Duodenal mucosa (tissue), 2 donors: ENCODE measurements at regions not wholly inside any gene's neighbourhood (a gene's known extent, or its start where the extent isn't known, plus 50 kb on each side); places are given as distances from the start of the nearest gene placed in this dataset.
"Not testable (repeated sequence)": the region's sequence is repeated elsewhere in the genome, so short reads cannot be mapped to it uniquely, and the experiment has no call there.

Experiments
- H3K27ac ChIP-seq: one replicate; pipeline ENCODE4 v1.7.0; 2013; ENCODE audit warnings: low read depth, low read length
- H3K27me3 ChIP-seq, 2 donors: one replicate each; pipeline ENCODE4 v1.7.0; 2013; ENCODE audit warnings: low read length in 2 of 2, control low read depth in 1 of 2; ENCODE audit not compliant: insufficient read depth in 2 of 2, control insufficient read depth in 1 of 2
- H3K36me3 ChIP-seq, 2 donors: one replicate each; pipeline ENCODE4 v1.7.0; 2013; ENCODE audit warnings: low read length in 2 of 2, control low read depth in 1 of 2; ENCODE audit not compliant: insufficient read depth in 2 of 2, control insufficient read depth in 1 of 2
- H3K4me1 ChIP-seq, 2 donors: one replicate each; pipeline ENCODE4 v1.7.0; 2013; ENCODE audit warnings: low read length in 2 of 2, control low read depth in 1 of 2; ENCODE audit not compliant: insufficient read depth in 2 of 2, control insufficient read depth in 1 of 2
- H3K4me3 ChIP-seq, 2 donors: one replicate each; pipeline ENCODE4 v1.7.0; 2013; ENCODE audit warnings: low read length in 2 of 2, low read depth in 1 of 2
- H3K9ac ChIP-seq, 2 donors: one replicate each; pipeline ENCODE4 v1.7.0; 2013; ENCODE audit warnings: low read length in 2 of 2, low read depth in 1 of 2
- H3K9me3 ChIP-seq, 2 donors: one replicate each; pipeline ENCODE4 v1.7.0; 2013; ENCODE audit warnings: low read length in 2 of 2, control low read depth in 1 of 2; ENCODE audit not compliant: control insufficient read depth in 1 of 2

DNA sequence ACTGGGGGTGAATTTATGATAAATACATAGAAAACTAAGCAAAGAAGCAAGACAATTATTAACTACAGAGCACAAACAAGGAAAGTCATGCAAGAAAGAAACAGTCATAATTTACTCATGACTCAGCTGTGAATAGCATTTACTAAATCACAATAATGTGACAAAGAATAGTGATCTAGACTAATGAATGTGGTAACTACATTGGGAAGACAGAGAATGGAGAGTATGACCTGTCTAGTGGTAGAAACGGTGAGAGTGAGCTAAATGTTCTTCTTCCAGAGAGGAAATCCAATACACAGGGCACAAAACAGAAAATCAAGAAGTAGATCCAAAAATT, 153.5 kb upstream of the DST start:
- Histone ChIP-seq H3K4me3 (no peak overlapping the region), H3K4me1 (peaks cover 0 to 11% of the 10 kb centered on the region in 2 donors), H3K27ac (no peak overlapping the region), H3K27me3 (no peaks in the 10 kb centered on the region), H3K9me3 (no peaks in the 10 kb centered on the region), H3K9ac (no peak overlapping the region), H3K36me3 (no peaks in the 10 kb centered on the region)

DNA sequence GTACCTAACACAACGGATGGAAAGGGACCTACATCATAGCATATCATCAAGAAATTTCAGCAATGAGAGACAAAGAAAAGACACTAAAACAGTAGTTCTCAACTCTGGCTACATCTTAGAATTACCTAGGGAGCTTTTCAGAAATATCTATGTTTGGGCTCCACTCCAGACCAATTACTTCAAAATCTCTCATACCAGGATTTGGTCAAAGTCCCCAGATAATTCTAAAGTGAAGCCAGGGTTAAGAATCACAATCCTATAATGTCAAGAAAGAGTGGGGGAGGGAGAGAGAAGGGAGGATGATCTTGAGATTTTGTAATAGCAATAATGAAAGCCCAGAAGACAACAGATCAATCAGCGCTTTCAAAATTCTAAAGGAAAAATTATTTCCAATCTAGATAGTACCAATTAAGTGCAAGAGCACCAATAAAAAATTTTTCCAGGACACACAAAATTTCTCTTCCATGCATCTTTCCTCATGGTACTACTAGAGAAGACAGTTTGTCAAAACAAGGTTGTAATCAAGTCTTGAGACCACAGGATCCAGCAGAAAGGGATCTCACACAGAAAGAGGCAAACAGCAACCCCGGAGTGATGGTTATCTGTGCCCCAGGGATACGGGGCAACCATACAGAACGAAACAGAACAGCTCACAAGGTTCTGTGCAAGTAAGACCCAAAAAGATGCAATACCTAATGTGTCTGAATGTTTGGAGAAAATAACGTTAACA, 152.9 kb upstream of the DST start:
- H3K9me3 ChIP-seq = no peaks in the 10 kb centered on the region
- H3K4me1 ChIP-seq = peaks cover 0 to 15% of the 10 kb centered on the region in 2 donors
- H3K4me3 ChIP-seq = no peak overlapping the region
- H3K36me3 ChIP-seq = no peaks in the 10 kb centered on the region
- no peak overlapping the region for H3K27ac ChIP-seq
- H3K27me3 ChIP-seq = no peaks in the 10 kb centered on the region
- no peak overlapping the region for H3K9ac ChIP-seq

DNA sequence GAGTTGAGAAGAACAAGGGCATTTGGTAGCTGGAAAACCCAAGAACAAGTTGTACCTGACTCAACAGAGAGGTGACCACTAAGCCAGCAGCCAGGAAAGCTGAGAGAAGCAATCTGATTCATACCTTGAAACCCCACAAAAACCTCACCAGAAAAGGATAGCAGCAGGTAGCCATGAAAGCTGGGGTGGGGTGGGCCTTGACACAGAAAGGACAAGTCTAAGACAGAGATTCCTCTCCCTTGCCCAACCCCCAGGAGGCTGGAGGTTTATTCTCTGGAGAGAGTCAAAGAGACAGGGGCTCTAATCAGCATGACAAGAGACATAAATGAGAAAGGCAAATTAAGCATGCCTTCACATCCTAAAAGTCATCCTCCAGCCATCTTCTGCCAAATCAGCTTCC, 151.7 kb upstream of the DST start:
- Histone ChIP-seq H3K9ac (no peak overlapping the region), H3K4me3 (no peak overlapping the region), H3K4me1 (peaks cover 0 to 23% of the 10 kb centered on the region in 2 donors), H3K36me3 (no peaks in the 10 kb centered on the region), H3K27ac (no peak overlapping the region), H3K9me3 (no peaks in the 10 kb centered on the region), H3K27me3 (no peaks in the 10 kb centered on the region)

DNA sequence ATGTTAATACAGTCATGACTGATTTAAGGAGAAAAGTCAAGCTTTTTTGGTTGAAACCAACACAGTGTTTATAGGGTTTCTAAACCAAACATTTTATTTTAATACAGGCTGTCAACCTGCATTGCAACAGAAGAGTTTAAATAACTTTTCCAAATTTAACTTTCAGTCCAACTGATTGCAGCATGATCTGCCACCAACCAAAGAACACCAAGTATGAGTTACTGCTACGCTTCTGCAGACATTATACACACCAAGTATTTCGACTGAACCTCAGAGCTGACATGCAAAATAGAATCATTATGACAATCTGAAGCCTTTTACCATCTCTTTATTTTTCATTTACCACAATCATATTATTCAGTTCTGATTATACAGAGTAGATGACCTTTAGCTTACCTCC, 151.2 kb upstream of the DST start:
- no peak overlapping the region for H3K4me3 ChIP-seq
- no peak overlapping the region for H3K27ac ChIP-seq
- H3K9me3 ChIP-seq = no peaks in the 10 kb centered on the region
- no peaks in the 10 kb centered on the region for H3K36me3 ChIP-seq
- H3K9ac ChIP-seq = no peak overlapping the region
- no peaks in the 10 kb centered on the region for H3K27me3 ChIP-seq
- peaks cover 0 to 23% of the 10 kb centered on the region in 2 donors for H3K4me1 ChIP-seq

DNA sequence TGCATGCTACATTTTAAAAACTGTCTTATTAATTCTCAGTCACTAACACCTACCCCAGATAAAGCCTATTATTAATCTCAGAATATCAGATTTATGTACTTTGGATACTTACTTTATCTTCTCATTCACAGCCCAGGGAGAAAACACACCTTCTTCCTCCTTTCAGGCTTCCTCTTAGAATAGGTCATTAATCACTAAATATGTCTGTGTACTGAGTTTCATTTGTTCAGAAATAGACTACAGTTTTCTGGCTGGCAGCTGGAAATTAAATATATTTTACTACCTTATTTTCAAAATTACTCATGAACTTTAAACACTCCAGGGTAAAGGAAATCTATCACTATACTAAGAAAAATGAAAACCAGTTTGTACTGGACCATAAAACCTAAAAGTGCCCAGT, 147.7 kb upstream of the DST start:
- Histone ChIP-seq H3K27me3 (no peaks in the 10 kb centered on the region), H3K27ac (no peak overlapping the region), H3K9ac (no peak overlapping the region), H3K36me3 (no peaks in the 10 kb centered on the region), H3K4me3 (no peak overlapping the region), H3K9me3 (no peaks in the 10 kb centered on the region), H3K4me1 (peaks cover 0 to 13% of the 10 kb centered on the region in 2 donors)

DNA sequence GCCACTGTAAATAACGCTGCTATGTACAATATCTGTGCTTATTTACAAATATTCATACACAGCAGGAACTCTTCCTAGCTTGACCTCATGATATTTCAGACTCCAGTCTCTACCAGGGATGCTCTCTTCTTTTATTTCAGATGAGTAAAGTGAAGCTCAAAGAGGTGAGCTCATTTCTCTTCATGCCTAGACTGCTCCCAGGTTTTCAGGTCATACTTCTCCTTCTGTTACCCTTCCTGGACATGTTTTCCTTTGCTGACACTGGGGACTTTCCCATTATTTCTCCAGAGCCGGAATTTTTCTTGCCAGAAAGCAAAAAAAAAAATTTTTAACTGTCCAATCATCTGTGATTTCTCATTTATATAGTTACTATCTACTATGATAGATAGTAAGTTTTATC, 147.2 kb upstream of the DST start:
- Histone ChIP-seq H3K36me3 (no peaks in the 10 kb centered on the region), H3K27me3 (no peaks in the 10 kb centered on the region), H3K27ac (no peak overlapping the region), H3K9ac (no peak overlapping the region), H3K4me3 (no peak overlapping the region), H3K4me1 (peaks cover 0 to 11% of the 10 kb centered on the region in 2 donors), H3K9me3 (no peaks in the 10 kb centered on the region)

DNA sequence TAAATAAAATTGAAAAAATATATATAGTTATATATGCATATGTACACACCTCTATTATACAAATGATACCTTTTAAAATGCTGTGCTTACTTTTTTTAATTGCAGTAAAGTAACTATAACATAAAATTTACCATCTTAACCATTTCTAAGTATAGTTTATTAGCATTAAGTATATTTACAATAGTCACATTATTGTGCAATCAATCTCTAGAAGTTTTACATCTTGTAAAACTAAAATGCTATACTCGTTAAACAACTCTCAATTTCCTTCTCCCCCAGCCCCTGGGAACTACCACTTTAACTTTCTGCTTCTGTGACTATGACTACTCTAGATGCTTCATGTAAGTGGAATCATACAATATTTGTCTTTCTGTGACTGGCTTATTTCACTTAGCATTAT, 146.7 kb upstream of the DST start:
- H3K4me1 ChIP-seq = peaks cover 0 to 11% of the 10 kb centered on the region in 2 donors
- H3K4me3 ChIP-seq = no peak overlapping the region
- H3K27ac ChIP-seq = no peak overlapping the region
- no peaks in the 10 kb centered on the region for H3K9me3 ChIP-seq
- H3K36me3 ChIP-seq = no peaks in the 10 kb centered on the region
- no peak overlapping the region for H3K9ac ChIP-seq
- H3K27me3 ChIP-seq = no peaks in the 10 kb centered on the region

DNA sequence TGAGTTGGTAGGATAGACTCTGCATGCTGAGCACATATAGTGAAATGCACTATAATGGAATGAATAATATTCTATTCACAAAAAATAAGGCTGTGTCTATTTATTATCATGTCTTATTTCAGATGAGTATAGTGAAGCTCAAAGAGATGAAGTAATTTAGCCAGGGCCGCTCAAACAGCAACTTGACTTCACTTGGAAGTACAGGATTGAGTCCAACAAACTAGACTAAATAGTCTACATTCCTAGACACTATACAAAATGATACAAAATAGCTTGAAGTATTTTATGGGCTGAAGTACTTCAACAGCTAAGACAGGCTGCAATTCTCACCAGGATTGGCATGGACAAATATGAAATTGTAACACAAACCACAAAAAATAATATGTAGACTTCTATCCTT, 144.5 kb upstream of the DST start:
- no peak overlapping the region for H3K4me3 ChIP-seq
- peaks cover 0 to 11% of the 10 kb centered on the region in 2 donors for H3K4me1 ChIP-seq
- no peaks in the 10 kb centered on the region for H3K9me3 ChIP-seq
- no peaks in the 10 kb centered on the region for H3K27me3 ChIP-seq
- H3K9ac ChIP-seq = no peak overlapping the region
- no peaks in the 10 kb centered on the region for H3K36me3 ChIP-seq
- no peak overlapping the region for H3K27ac ChIP-seq

DNA sequence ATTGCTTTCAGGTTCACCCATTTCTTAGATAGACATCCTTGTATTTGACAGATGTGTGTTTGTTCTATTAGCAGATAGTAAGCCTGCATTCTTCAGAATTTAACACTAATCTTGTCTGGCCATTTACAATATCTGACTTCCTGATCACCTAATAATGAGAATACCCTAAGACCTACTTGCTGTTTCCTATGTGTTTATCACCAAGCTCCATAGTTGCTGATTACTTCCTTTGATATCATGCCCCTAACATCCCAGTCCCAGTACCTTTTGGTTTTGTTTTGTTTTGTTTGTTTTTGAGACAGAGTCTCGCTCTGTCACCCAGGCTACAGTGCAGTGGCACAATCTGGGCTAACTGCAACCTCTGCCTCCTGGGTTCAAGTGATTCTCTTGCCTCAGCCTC, 143.6 kb upstream of the DST start:
- Histone ChIP-seq H3K4me3 (no peak overlapping the region), H3K4me1 (peaks cover 0 to 11% of the 10 kb centered on the region in 2 donors), H3K27ac (no peak overlapping the region), H3K9ac (no peak overlapping the region), H3K9me3 (no peaks in the 10 kb centered on the region), H3K36me3 (no peaks in the 10 kb centered on the region), H3K27me3 (no peaks in the 10 kb centered on the region)

DNA sequence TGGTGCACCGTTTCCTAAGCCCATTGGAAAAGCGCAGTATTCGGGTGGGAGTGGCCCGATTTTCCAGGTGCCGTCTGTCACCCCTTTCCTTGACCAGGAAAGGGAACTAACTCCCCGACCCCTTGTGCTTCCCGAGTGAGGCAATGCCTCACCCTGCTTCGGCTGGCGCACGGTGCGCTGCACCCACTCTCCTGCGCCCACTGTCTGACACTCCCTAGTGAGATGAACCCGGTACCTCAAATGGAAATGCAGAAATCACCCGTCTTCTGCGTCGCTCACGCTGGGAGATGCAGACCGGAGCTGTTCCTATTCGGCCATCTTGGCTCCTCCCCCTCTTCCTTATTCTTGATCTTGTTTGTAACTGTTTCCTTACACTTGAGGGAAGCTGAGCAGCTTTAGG, 142.8 kb upstream of the DST start:
- not testable (repeated sequence) for H3K36me3 ChIP-seq, H3K27ac ChIP-seq, H3K4me3 ChIP-seq, H3K4me1 ChIP-seq, H3K9me3 ChIP-seq, H3K9ac ChIP-seq, H3K27me3 ChIP-seq

DNA sequence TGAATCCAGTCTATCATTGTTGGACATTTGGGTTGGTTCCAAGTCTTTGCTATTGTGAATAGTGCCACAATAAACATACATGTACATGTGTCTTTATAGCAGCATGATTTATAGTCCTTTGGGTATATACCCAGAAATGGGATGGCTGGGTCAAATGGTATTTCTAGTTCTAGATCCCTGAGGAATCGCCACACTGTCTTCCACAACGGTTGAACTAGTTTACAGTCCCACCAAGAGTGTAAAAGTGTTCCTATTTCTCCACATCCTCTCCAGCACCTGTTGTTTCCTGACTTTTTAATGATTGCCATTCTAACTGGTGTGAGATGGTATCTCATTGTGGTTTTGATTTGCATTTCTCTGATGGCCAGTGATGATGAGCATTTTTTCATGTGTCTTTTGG, 137.4 kb upstream of the DST start:
- H3K4me1 ChIP-seq, H3K27me3 ChIP-seq, H3K9ac ChIP-seq, H3K4me3 ChIP-seq, H3K36me3 ChIP-seq, H3K9me3 ChIP-seq, H3K27ac ChIP-seq: not testable (repeated sequence)
